GM23338 (cell line): ENCODE measurements at regions not wholly inside any gene's neighbourhood (a gene's known extent, or its start where the extent isn't known, plus 50 kb on each side); places are given as distances from the start of the nearest gene placed in this dataset.

Source experiments
- ATAC-seq: fragments of 200-7000 bp; cut with Tn5 transposase; 3 replicates; pipeline ENCODE4 v1.9.1; 2020
- DNase-seq: peaks from one replicate; pipeline ENCODE4 v3.0.0-alpha.2; 2015; ENCODE audit warnings: low spot score
- H2AFZ ChIP-seq: fragments of 200-600 bp; sonication (generic); 2 replicates; pipeline ENCODE4 v1.8.0; 2016; ENCODE audit warnings: antibody characterized with exemption, mild to moderate bottlenecking, moderate library complexity
- H3F3A ChIP-seq: fragments of 200-600 bp; sonication (generic); replicated peaks from 2 replicates; pipeline ENCODE4 v1.8.0; 2017; ENCODE audit warnings: antibody characterized with exemption, mixed run types, low read depth
- H3K27ac ChIP-seq: fragments of 200-600 bp; sonication (generic); 2 replicates; pipeline ENCODE4 v1.6.1; 2016; ENCODE audit warnings: low read depth
- H3K27me3 ChIP-seq: fragments of 200-600 bp; sonication (generic); 2 replicates; pipeline ENCODE4 v1.8.0; 2016; ENCODE audit warnings: mild to moderate bottlenecking, mixed run types, moderate library complexity; ENCODE audit not compliant: insufficient read depth
- H3K36me3 ChIP-seq: fragments of 200-600 bp; sonication (generic); 2 replicates; pipeline ENCODE4 v1.8.0; 2016; ENCODE audit warnings: mild to moderate bottlenecking; ENCODE audit not compliant: insufficient read depth
- H3K4me1 ChIP-seq: fragments of 200-600 bp; sonication (generic); 2 replicates; pipeline ENCODE4 v1.8.0; 2016; ENCODE audit warnings: mild to moderate bottlenecking, moderate library complexity; ENCODE audit not compliant: insufficient read depth
- H3K4me2 ChIP-seq: fragments of 200-600 bp; sonication (generic); 2 replicates; pipeline ENCODE4 v1.7.1; 2017; ENCODE audit warnings: mixed run types
- H3K4me3 ChIP-seq: fragments of 200-600 bp; sonication (generic); 2 replicates; pipeline ENCODE4 v1.6.1; 2016; ENCODE audit warnings: mixed run types
- H3K79me2 ChIP-seq: fragments of 200-600 bp; sonication (generic); replicated peaks from 2 replicates; pipeline ENCODE4 v1.8.0; 2017; ENCODE audit warnings: mild to moderate bottlenecking; ENCODE audit not compliant: insufficient read depth
- H3K9me2 ChIP-seq: fragments of 200-600 bp; sonication (generic); 2 replicates; pipeline ENCODE4 v1.8.0; 2017; ENCODE audit not compliant: insufficient read depth
- H4K20me1 ChIP-seq: fragments of 200-600 bp; sonication (generic); replicated peaks from 2 replicates; pipeline ENCODE4 v1.8.0; 2017; ENCODE audit warnings: mild to moderate bottlenecking; ENCODE audit not compliant: insufficient read depth
- H3K27ac Mint-ChIP-seq: 2 replicates; pipeline ENCODE4 v1.8.0; 2020; ENCODE audit warnings: inconsistent platforms, mild to moderate bottlenecking, moderate library complexity, mixed read lengths
- H3K27me3 Mint-ChIP-seq: 3 replicates; pipeline ENCODE4 v1.8.0; 2022; ENCODE audit warnings: low read depth, mild to moderate bottlenecking, moderate library complexity, mixed read lengths, inconsistent platforms; ENCODE audit not compliant: insufficient read depth, poor library complexity
- H3K36me3 Mint-ChIP-seq: 3 replicates; pipeline ENCODE4 v1.8.0; 2021; ENCODE audit warnings: low read depth, mild to moderate bottlenecking, inconsistent platforms, moderate library complexity, mixed read lengths
- H3K4me1 Mint-ChIP-seq: 3 replicates; pipeline ENCODE4 v1.8.0; 2020; ENCODE audit warnings: mild to moderate bottlenecking, inconsistent platforms, mixed read lengths
- H3K4me3 Mint-ChIP-seq: 3 replicates; pipeline ENCODE4 v1.8.0; 2021; ENCODE audit warnings: moderate library complexity, mild to moderate bottlenecking, inconsistent platforms, mixed read lengths
- H3K9me3 Mint-ChIP-seq: 3 replicates; pipeline ENCODE4 v1.8.0; 2020; ENCODE audit warnings: moderate library complexity, mild to moderate bottlenecking, inconsistent platforms, mixed read lengths
- CREB1 ChIP-seq: fragments of 250-450 bp; sonication (Bioruptor Pico); IDR thresholded peaks from 2 replicates; pipeline ENCODE4 v1.5.0; 2020; ENCODE audit warnings: low read depth, mild to moderate bottlenecking, moderate library complexity
- EZH2 ChIP-seq: fragments of 200-600 bp; sonication (generic); IDR thresholded peaks from one replicate; pipeline ENCODE4 v1.8.0; 2017; ENCODE audit warnings: antibody characterized with exemption, mild to moderate bottlenecking, low read depth; ENCODE audit not compliant: unreplicated experiment
- EZH2phosphoT487 ChIP-seq: fragments of 200-600 bp; sonication (generic); IDR thresholded peaks from one replicate; pipeline ENCODE4 v1.8.1; 2018; ENCODE audit warnings: antibody characterized with exemption; ENCODE audit not compliant: unreplicated experiment
- JUNB ChIP-seq: IDR thresholded peaks from one replicate; pipeline ENCODE4 v1.6.1; 2016; ENCODE audit warnings: antibody characterized with exemption; ENCODE audit not compliant: unreplicated experiment
- NANOG ChIP-seq: IDR thresholded peaks from 2 replicates; pipeline ENCODE4 v1.6.1; 2016; ENCODE audit warnings: antibody characterized with exemption, borderline replicate concordance
- POLR2AphosphoS5 ChIP-seq: IDR thresholded peaks from 2 replicates; pipeline ENCODE4 v1.6.1; 2016; ENCODE audit warnings: antibody characterized with exemption, low read depth
- STAT1 ChIP-seq: IDR thresholded peaks from one replicate; pipeline ENCODE4 v1.6.1; 2016; ENCODE audit warnings: antibody characterized with exemption; ENCODE audit not compliant: unreplicated experiment
- ZNF114 ChIP-seq: fragments of 250-450 bp; sonication (Bioruptor Pico); IDR thresholded peaks from 2 replicates; pipeline ENCODE4 v1.5.0; 2020; ENCODE audit warnings: mild to moderate bottlenecking, moderate library complexity
- ZNF331 ChIP-seq: fragments of 250-450 bp; sonication (Bioruptor Pico); IDR thresholded peaks from 2 replicates; pipeline ENCODE4 v1.5.0; 2020; ENCODE audit warnings: low read depth, mild to moderate bottlenecking, moderate library complexity
- TF ChIP-seq, protein P1 (sequence below): IDR thresholded peaks from one replicate; pipeline ENCODE4 v1.6.1; 2018; ENCODE audit warnings: antibody characterized with exemption; ENCODE audit not compliant: unreplicated experiment
- TF ChIP-seq, protein P2 (sequence below): fragments of 250-450 bp; sonication (Bioruptor Pico); IDR thresholded peaks from 2 replicates; pipeline ENCODE4 v1.5.0; 2020; ENCODE audit warnings: mild to moderate bottlenecking, moderate library complexity
- TF ChIP-seq, protein P3 (sequence below), 2 experiments: fragments of 200-600 bp in 1 of 2; sonication (generic) in 1 of 2; conservative IDR thresholded peaks; 2 replicates each; pipeline versions ENCODE4 v1.5.1 to v1.6.1; 2016 to 2017; ENCODE audit warnings: antibody characterized with exemption in 2 of 2, low read depth in 2 of 2, mild to moderate bottlenecking in 2 of 2, moderate library complexity in 1 of 2
- TF ChIP-seq, protein P4 (sequence below): IDR thresholded peaks from 2 replicates; pipeline ENCODE4 v1.6.1; 2016; ENCODE audit warnings: antibody characterized with exemption

DNA sequence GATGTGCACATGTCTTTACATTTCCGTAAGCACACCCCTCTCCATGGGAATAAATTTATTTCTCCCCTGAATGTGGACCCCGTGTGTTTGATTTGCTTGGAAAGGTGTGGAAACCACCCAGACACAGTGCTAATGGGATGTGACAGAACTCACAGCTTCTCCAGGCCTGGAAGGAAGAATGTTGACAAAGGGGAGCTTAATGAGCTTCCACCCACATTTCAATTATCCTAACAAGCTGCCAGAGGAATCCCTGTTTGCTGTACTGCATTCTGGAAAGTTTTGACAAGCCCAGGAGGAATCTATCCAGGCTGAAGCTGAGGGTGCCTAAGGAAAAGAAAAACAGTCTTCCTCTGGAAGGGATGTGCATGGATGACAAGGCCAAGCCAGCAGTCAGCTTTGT, 51.2 kb upstream of the CCDC60 start:
- peaks cover 4% of the 10 kb centered on the region for H3K27me3 Mint-ChIP-seq
- Histone ChIP-seq H3K4me3 (no peak overlapping the region), H3K27ac (no peak overlapping the region), H3K79me2 (no peaks in the 10 kb centered on the region), H3K36me3 (no peaks in the 10 kb centered on the region), H3F3A (no peaks in the 10 kb centered on the region), H4K20me1 (no peaks in the 10 kb centered on the region), H3K9me2 (no peaks in the 10 kb centered on the region), H3K4me2 (no peak overlapping the region), H2AFZ (no peak overlapping the region), H3K4me1 (no peaks in the 10 kb centered on the region), H3K27me3 (no peaks in the 10 kb centered on the region)
- DNase-seq (no peak), ATAC-seq (no peak)
- 0 out of 3 replicates have a peak, but pooled peaks cover 3% of the 10 kb centered on the region for H3K9me3 Mint-ChIP-seq
- TF ChIP-seq NANOG (no peak), CREB1 (CRISPR knock-in tag) (no peak), STAT1 (no peak), ZNF331 (no peak), JUNB (no peak), ZNF114 (no peak), EZH2phosphoT487 (no peak), POLR2AphosphoS5 (no peak), EZH2 (no peak)
- TF ChIP-seq, protein P1, sequence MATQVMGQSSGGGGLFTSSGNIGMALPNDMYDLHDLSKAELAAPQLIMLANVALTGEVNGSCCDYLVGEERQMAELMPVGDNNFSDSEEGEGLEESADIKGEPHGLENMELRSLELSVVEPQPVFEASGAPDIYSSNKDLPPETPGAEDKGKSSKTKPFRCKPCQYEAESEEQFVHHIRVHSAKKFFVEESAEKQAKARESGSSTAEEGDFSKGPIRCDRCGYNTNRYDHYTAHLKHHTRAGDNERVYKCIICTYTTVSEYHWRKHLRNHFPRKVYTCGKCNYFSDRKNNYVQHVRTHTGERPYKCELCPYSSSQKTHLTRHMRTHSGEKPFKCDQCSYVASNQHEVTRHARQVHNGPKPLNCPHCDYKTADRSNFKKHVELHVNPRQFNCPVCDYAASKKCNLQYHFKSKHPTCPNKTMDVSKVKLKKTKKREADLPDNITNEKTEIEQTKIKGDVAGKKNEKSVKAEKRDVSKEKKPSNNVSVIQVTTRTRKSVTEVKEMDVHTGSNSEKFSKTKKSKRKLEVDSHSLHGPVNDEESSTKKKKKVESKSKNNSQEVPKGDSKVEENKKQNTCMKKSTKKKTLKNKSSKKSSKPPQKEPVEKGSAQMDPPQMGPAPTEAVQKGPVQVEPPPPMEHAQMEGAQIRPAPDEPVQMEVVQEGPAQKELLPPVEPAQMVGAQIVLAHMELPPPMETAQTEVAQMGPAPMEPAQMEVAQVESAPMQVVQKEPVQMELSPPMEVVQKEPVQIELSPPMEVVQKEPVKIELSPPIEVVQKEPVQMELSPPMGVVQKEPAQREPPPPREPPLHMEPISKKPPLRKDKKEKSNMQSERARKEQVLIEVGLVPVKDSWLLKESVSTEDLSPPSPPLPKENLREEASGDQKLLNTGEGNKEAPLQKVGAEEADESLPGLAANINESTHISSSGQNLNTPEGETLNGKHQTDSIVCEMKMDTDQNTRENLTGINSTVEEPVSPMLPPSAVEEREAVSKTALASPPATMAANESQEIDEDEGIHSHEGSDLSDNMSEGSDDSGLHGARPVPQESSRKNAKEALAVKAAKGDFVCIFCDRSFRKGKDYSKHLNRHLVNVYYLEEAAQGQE, result no peak
- TF ChIP-seq, protein P2, sequence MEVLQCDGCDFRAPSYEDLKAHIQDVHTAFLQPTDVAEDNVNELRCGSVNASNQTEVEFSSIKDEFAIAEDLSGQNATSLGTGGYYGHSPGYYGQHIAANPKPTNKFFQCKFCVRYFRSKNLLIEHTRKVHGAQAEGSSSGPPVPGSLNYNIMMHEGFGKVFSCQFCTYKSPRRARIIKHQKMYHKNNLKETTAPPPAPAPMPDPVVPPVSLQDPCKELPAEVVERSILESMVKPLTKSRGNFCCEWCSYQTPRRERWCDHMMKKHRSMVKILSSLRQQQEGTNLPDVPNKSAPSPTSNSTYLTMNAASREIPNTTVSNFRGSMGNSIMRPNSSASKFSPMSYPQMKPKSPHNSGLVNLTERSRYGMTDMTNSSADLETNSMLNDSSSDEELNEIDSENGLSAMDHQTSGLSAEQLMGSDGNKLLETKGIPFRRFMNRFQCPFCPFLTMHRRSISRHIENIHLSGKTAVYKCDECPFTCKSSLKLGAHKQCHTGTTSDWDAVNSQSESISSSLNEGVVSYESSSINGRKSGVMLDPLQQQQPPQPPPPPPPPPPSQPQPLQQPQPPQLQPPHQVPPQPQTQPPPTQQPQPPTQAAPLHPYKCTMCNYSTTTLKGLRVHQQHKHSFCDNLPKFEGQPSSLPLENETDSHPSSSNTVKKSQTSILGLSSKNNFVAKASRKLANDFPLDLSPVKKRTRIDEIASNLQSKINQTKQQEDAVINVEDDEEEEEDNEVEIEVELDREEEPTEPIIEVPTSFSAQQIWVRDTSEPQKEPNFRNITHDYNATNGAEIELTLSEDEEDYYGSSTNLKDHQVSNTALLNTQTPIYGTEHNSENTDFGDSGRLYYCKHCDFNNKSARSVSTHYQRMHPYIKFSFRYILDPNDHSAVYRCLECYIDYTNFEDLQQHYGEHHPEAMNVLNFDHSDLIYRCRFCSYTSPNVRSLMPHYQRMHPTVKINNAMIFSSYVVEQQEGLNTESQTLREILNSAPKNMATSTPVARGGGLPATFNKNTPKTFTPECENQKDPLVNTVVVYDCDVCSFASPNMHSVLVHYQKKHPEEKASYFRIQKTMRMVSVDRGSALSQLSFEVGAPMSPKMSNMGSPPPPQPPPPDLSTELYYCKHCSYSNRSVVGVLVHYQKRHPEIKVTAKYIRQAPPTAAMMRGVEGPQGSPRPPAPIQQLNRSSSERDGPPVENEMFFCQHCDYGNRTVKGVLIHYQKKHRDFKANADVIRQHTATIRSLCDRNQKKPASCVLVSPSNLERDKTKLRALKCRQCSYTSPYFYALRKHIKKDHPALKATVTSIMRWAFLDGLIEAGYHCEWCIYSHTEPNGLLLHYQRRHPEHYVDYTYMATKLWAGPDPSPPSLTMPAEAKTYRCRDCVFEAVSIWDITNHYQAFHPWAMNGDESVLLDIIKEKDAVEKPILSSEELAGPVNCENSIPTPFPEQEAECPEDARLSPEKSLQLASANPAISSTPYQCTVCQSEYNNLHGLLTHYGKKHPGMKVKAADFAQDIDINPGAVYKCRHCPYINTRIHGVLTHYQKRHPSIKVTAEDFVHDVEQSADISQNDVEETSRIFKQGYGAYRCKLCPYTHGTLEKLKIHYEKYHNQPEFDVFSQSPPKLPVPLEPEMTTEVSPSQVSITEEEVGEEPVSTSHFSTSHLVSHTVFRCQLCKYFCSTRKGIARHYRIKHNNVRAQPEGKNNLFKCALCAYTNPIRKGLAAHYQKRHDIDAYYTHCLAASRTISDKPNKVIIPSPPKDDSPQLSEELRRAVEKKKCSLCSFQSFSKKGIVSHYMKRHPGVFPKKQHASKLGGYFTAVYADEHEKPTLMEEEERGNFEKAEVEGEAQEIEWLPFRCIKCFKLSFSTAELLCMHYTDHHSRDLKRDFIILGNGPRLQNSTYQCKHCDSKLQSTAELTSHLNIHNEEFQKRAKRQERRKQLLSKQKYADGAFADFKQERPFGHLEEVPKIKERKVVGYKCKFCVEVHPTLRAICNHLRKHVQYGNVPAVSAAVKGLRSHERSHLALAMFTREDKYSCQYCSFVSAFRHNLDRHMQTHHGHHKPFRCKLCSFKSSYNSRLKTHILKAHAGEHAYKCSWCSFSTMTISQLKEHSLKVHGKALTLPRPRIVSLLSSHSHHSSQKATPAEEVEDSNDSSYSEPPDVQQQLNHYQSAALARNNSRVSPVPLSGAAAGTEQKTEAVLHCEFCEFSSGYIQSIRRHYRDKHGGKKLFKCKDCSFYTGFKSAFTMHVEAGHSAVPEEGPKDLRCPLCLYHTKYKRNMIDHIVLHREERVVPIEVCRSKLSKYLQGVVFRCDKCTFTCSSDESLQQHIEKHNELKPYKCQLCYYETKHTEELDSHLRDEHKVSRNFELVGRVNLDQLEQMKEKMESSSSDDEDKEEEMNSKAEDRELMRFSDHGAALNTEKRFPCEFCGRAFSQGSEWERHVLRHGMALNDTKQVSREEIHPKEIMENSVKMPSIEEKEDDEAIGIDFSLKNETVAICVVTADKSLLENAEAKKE (CRISPR knock-in tag), result no peak
- TF ChIP-seq, protein P3, sequence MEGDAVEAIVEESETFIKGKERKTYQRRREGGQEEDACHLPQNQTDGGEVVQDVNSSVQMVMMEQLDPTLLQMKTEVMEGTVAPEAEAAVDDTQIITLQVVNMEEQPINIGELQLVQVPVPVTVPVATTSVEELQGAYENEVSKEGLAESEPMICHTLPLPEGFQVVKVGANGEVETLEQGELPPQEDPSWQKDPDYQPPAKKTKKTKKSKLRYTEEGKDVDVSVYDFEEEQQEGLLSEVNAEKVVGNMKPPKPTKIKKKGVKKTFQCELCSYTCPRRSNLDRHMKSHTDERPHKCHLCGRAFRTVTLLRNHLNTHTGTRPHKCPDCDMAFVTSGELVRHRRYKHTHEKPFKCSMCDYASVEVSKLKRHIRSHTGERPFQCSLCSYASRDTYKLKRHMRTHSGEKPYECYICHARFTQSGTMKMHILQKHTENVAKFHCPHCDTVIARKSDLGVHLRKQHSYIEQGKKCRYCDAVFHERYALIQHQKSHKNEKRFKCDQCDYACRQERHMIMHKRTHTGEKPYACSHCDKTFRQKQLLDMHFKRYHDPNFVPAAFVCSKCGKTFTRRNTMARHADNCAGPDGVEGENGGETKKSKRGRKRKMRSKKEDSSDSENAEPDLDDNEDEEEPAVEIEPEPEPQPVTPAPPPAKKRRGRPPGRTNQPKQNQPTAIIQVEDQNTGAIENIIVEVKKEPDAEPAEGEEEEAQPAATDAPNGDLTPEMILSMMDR (conservative IDR thresholded peaks at IDR 0.05; ENCODE audit: low read depth in 2 of 2), result no peak
- TF ChIP-seq, protein P4, sequence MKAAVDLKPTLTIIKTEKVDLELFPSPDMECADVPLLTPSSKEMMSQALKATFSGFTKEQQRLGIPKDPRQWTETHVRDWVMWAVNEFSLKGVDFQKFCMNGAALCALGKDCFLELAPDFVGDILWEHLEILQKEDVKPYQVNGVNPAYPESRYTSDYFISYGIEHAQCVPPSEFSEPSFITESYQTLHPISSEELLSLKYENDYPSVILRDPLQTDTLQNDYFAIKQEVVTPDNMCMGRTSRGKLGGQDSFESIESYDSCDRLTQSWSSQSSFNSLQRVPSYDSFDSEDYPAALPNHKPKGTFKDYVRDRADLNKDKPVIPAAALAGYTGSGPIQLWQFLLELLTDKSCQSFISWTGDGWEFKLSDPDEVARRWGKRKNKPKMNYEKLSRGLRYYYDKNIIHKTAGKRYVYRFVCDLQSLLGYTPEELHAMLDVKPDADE, result no peak
- no peak overlapping the region for H3K4me3 Mint-ChIP-seq
- no peaks in the 10 kb centered on the region for H3K36me3 Mint-ChIP-seq
- H3K27ac Mint-ChIP-seq, result no peak overlapping the region
- H3K4me1 Mint-ChIP-seq, result no peaks in the 10 kb centered on the region
